Endodermal cell (in vitro differentiated cells): ENCODE measurements at regions not wholly inside any gene's neighbourhood (a gene's known extent, or its start where the extent isn't known, plus 50 kb on each side); places are given as distances from the start of the nearest gene placed in this dataset.

Source experiments
- DNase-seq: peaks from one replicate; pipeline ENCODE4 v3.0.0-alpha.2; 2017
- H3K27ac ChIP-seq: 2 replicates; pipeline ENCODE4 v1.5.1; 2013; ENCODE audit warnings: mild to moderate bottlenecking, low read depth, low read length, moderate library complexity
- H3K27me3 ChIP-seq: 2 replicates; pipeline ENCODE4 v1.6.1; 2013; ENCODE audit warnings: mild to moderate bottlenecking, low read length, moderate library complexity; ENCODE audit not compliant: insufficient read depth, control insufficient read depth, poor library complexity, severe bottlenecking
- H3K36me3 ChIP-seq: 2 replicates; pipeline ENCODE4 v1.7.0; 2013; ENCODE audit warnings: mild to moderate bottlenecking, low read length, moderate library complexity; ENCODE audit not compliant: control insufficient read depth, insufficient read depth
- H3K4me1 ChIP-seq: one replicate; pipeline ENCODE4 v1.7.0; 2013; ENCODE audit warnings: low read length; ENCODE audit not compliant: control insufficient read depth, insufficient read depth
- H3K4me3 ChIP-seq: 2 replicates; pipeline ENCODE4 v1.5.1; 2013; ENCODE audit warnings: mild to moderate bottlenecking, low read length, moderate library complexity
- H3K9ac ChIP-seq: 2 replicates; pipeline ENCODE4 v1.6.1; 2013; ENCODE audit warnings: mild to moderate bottlenecking, low read length, moderate library complexity; ENCODE audit not compliant: poor library complexity, severe bottlenecking; ENCODE audit errors: extremely low read depth
- H3K9me3 ChIP-seq: 2 replicates; pipeline ENCODE4 v1.6.1; 2013; ENCODE audit warnings: mild to moderate bottlenecking, low read length, moderate library complexity; ENCODE audit not compliant: control insufficient read depth
- H3K27ac Mint-ChIP-seq: 2 replicates; pipeline ENCODE4 v1.8.0; 2020; ENCODE audit warnings: mixed read lengths
- H3K27me3 Mint-ChIP-seq: 2 replicates; pipeline ENCODE4 v1.8.0; 2021; ENCODE audit warnings: mild to moderate bottlenecking, mixed read lengths; ENCODE audit not compliant: insufficient read depth
- H3K36me3 Mint-ChIP-seq: 2 replicates; pipeline ENCODE4 v1.8.0; 2020; ENCODE audit warnings: low read depth, mixed read lengths
- H3K4me1 Mint-ChIP-seq: 2 replicates; pipeline ENCODE4 v1.8.0; 2020; ENCODE audit warnings: mixed read lengths
- H3K4me3 Mint-ChIP-seq: 2 replicates; pipeline ENCODE4 v1.8.0; 2020; ENCODE audit warnings: mild to moderate bottlenecking, moderate library complexity, mixed read lengths
- H3K9me3 Mint-ChIP-seq: 2 replicates; pipeline ENCODE4 v1.8.0; 2020; ENCODE audit warnings: mild to moderate bottlenecking, mixed read lengths
- WGBS, 2 experiments: methylation state at CpG; one replicate each; pipeline versions ENCODE4 v1.1.5 to v1.1.7; 2013; ENCODE audit warnings: missing lambda C conversion rate in 2 of 2, mixed read lengths in 1 of 2; ENCODE audit not compliant: insufficient coverage in 1 of 2, insufficient read length in 1 of 2; 5-methylcytosine and 5-hydroxymethylcytosine counted together
- TF ChIP-seq, protein P1 (sequence below): fragments of 200-600 bp; sonication (generic); conservative IDR thresholded peaks from 2 replicates; pipeline ENCODE4 v1.5.0; 2021; ENCODE audit warnings: antibody characterized with exemption, mild to moderate bottlenecking

- H3K27me3 Mint-ChIP-seq: peaks cover 6% of the 10 kb centered on the region
- H3K36me3 ChIP-seq: no peaks in the 10 kb centered on the region
- peaks cover 30% of the 10 kb centered on the region for H3K4me1 Mint-ChIP-seq
- no peaks in the 10 kb centered on the region for H3K9me3 ChIP-seq
- TF ChIP-seq, protein P1, sequence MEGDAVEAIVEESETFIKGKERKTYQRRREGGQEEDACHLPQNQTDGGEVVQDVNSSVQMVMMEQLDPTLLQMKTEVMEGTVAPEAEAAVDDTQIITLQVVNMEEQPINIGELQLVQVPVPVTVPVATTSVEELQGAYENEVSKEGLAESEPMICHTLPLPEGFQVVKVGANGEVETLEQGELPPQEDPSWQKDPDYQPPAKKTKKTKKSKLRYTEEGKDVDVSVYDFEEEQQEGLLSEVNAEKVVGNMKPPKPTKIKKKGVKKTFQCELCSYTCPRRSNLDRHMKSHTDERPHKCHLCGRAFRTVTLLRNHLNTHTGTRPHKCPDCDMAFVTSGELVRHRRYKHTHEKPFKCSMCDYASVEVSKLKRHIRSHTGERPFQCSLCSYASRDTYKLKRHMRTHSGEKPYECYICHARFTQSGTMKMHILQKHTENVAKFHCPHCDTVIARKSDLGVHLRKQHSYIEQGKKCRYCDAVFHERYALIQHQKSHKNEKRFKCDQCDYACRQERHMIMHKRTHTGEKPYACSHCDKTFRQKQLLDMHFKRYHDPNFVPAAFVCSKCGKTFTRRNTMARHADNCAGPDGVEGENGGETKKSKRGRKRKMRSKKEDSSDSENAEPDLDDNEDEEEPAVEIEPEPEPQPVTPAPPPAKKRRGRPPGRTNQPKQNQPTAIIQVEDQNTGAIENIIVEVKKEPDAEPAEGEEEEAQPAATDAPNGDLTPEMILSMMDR: no peak
- 81 to 83% methylated on average over 19 to 27 of the region's 28 CpGs for WGBS, 2 experiments
- no peaks in the 10 kb centered on the region for H3K36me3 Mint-ChIP-seq
- H3K27ac ChIP-seq: peak overlapping the region; percentile 59
- no peak for DNase-seq
- no peak overlapping the region for H3K4me3 ChIP-seq
- H3K9me3 Mint-ChIP-seq: peaks cover 18% of the 10 kb centered on the region
- H3K4me3 Mint-ChIP-seq: peak overlapping the region; percentile 28
- H3K4me1 ChIP-seq: no peaks in the 10 kb centered on the region
- no peak overlapping the region for H3K27ac Mint-ChIP-seq
- H3K9ac ChIP-seq: no peak overlapping the region
- H3K27me3 ChIP-seq: no peaks in the 10 kb centered on the region
Measured at GRCh38 chr10:131676046-131676799, 224.6 kb upstream of the PPP2R2D start.

GRCh38 chr10:131676800-131677421 lies 223.9 kb upstream of the PPP2R2D start:
- H3K4me3 Mint-ChIP-seq: peak overlapping the region; percentile 28

GRCh38 chr10:131677671-131678070 lies 223.1 kb upstream of the PPP2R2D start:
- peak; percentile 64 for DNase-seq
- no peaks in the 10 kb centered on the region for H3K27me3 ChIP-seq
- TF ChIP-seq, protein P1: no peak
- WGBS, 2 experiments: 82 to 87% methylated on average over 8 of the region's 8 CpGs
- H3K36me3 ChIP-seq: no peaks in the 10 kb centered on the region
- Mint-ChIP-seq H3K9me3 (peaks cover 10% of the 10 kb centered on the region), H3K27me3 (peaks cover 6% of the 10 kb centered on the region), H3K4me1 (peaks cover 32% of the 10 kb centered on the region), H3K4me3 (no peak overlapping the region), H3K36me3 (no peaks in the 10 kb centered on the region), H3K27ac (peak overlapping the region; percentile 97)
- H3K27ac ChIP-seq: peak overlapping the region; percentile 59
- H3K9ac ChIP-seq: no peak overlapping the region
- no peak overlapping the region for H3K4me3 ChIP-seq
- H3K4me1 ChIP-seq: no peaks in the 10 kb centered on the region
- no peaks in the 10 kb centered on the region for H3K9me3 ChIP-seq

More at GRCh38 chr10:131676800-131677421, 223.9 kb upstream of the PPP2R2D start:
- Mint-ChIP-seq H3K4me1 (peaks cover 32% of the 10 kb centered on the region), H3K27me3 (peaks cover 6% of the 10 kb centered on the region), H3K36me3 (no peaks in the 10 kb centered on the region), H3K27ac (peak overlapping the region; percentile 97), H3K9me3 (peaks cover 17% of the 10 kb centered on the region)
- TF ChIP-seq, protein P1: no peak
- H3K4me3 ChIP-seq: no peak overlapping the region
- no peaks in the 10 kb centered on the region for H3K27me3 ChIP-seq
- no peaks in the 10 kb centered on the region for H3K36me3 ChIP-seq
- H3K27ac ChIP-seq: peak overlapping the region; percentile 59
- 19 to 29% methylated on average over 9 to 19 of the region's 19 CpGs for WGBS, 2 experiments
- peak; percentile 94 for DNase-seq
- no peaks in the 10 kb centered on the region for H3K9me3 ChIP-seq
- no peak overlapping the region for H3K9ac ChIP-seq
- no peaks in the 10 kb centered on the region for H3K4me1 ChIP-seq
